A549 (cell line): ENCODE measurements at regions not wholly inside any gene's neighbourhood (a gene's known extent, or its start where the extent isn't known, plus 50 kb on each side); places are given as distances from the start of the nearest gene placed in this dataset.

ENCODE experiments used
- ATAC-seq, 2 experiments: fragments of 200-7000 bp in 1 of 2; fragments of >200 bp in 1 of 2; cut with Nextera tagmentation in 1 of 2; cut with Tn5 transposase in 1 of 2; 3 replicates each; pipeline versions ENCODE4 v1.8.0 to v1.9.1; 2018 to 2020; ENCODE audit warnings: mild to moderate bottlenecking in 1 of 2, moderate library complexity in 1 of 2
- CTCF ChIA-PET: fragments of 300-600 bp; sonication (Branson Sonifier 250); formaldehyde crosslinking; extraction: SDS; loops from one replicate; lab custom pipeline; 2021; ENCODE audit warnings: antibody characterized with exemption, inconsistent platforms; lab: Yijun Ruan, JAX
- POLR2A ChIA-PET: fragments of 350-600 bp; formaldehyde crosslinking; extraction: SDS; loops from one replicate; lab custom pipeline; 2021; ENCODE audit warnings: antibody characterized with exemption, inconsistent platforms; lab: Yijun Ruan, JAX
- DNase-seq, 2 experiments: peaks; one replicate each; pipeline versions ENCODE4 v3.0.0 to v3.0.0-alpha.2; 2011 to 2016; ENCODE audit warnings: low read depth in 1 of 2, low spot score in 1 of 2
- FAIRE-seq: peaks from 2 replicates; lab custom pipeline; 2011; peaks lifted over from hg19 to GRCh38; lab: Jason Lieb, UNC
- H3K27ac ChIP-seq, 2 experiments: fragments of >200 bp; sonication (Bioruptor Twin); formaldehyde crosslinking; 3 replicates each; pipeline ENCODE4 v1.5.1; 2016 to 2017
- H3K4me1 ChIP-seq: fragments of >200 bp; sonication (Bioruptor Twin); formaldehyde crosslinking; 3 replicates; pipeline ENCODE4 v1.6.1; 2016
- H3K4me2 ChIP-seq: fragments of >200 bp; sonication (Bioruptor Twin); formaldehyde crosslinking; 3 replicates; pipeline ENCODE4 v1.6.1; 2016
- H3K4me3 ChIP-seq: fragments of >200 bp; sonication (Bioruptor Twin); formaldehyde crosslinking; 3 replicates; pipeline ENCODE4 v1.5.1; 2016
- H3K9me3 ChIP-seq: fragments of >200 bp; sonication (Bioruptor Twin); formaldehyde crosslinking; 3 replicates; pipeline ENCODE4 v1.6.1; 2016
- CBX2 ChIP-seq: fragments of 200-600 bp; sonication (generic); IDR thresholded peaks from 2 replicates; pipeline ENCODE4 v1.6.1; 2016; ENCODE audit warnings: low read depth, mild to moderate bottlenecking, borderline replicate concordance
- CBX8 ChIP-seq: fragments of 200-600 bp; sonication (generic); IDR thresholded peaks from 2 replicates; pipeline ENCODE4 v1.6.1; 2016
- CEBPB ChIP-seq, 2 experiments: fragments of >200 bp in 1 of 2; sonication (Bioruptor Twin) in 1 of 2; formaldehyde crosslinking in 1 of 2; IDR thresholded peaks; 2 replicates each; pipeline ENCODE4 v1.6.1; 2012 to 2016
- CTCF ChIP-seq: fragments of >200 bp; sonication (Bioruptor Twin); formaldehyde crosslinking; IDR thresholded peaks from 3 replicates; pipeline ENCODE4 v1.5.1; 2016
- EHMT2 ChIP-seq: fragments of 200-600 bp; sonication (generic); IDR thresholded peaks from 2 replicates; pipeline ENCODE4 v1.6.1; 2016; ENCODE audit warnings: antibody characterized with exemption, low read depth, mild to moderate bottlenecking, moderate library complexity
- EP300 ChIP-seq, 2 experiments: fragments of >200 bp; sonication (Bioruptor Twin); formaldehyde crosslinking; IDR thresholded peaks; 2 replicates in 1 of 2; 3 replicates in 1 of 2; pipeline ENCODE4 v1.6.1; 2016 to 2017
- ESRRA ChIP-seq: fragments of 150-350 bp; IDR thresholded peaks from 2 replicates; pipeline ENCODE4 v1.6.1; 2014; ENCODE audit warnings: mild to moderate bottlenecking, low read length, borderline replicate concordance
- FOSB ChIP-seq: fragments of 250-450 bp; sonication (Bioruptor Pico); IDR thresholded peaks from 2 replicates; pipeline ENCODE4 v1.5.0; 2020; ENCODE audit warnings: mild to moderate bottlenecking, moderate library complexity
- FOXS1 ChIP-seq: fragments of 250-450 bp; sonication (Bioruptor Pico); IDR thresholded peaks from 2 replicates; pipeline ENCODE4 v1.5.0; 2020; ENCODE audit warnings: mild to moderate bottlenecking, moderate library complexity
- HES2 ChIP-seq: fragments of >200 bp; sonication (Bioruptor Twin); formaldehyde crosslinking; IDR thresholded peaks from 2 replicates; pipeline ENCODE4 v1.6.1; 2016
- HOXA7 ChIP-seq: fragments of 250-450 bp; sonication (Bioruptor Pico); IDR thresholded peaks from 2 replicates; pipeline ENCODE4 v1.5.0; 2020; ENCODE audit warnings: mild to moderate bottlenecking, moderate library complexity
- JUNB ChIP-seq: fragments of >200 bp; sonication (Bioruptor Twin); formaldehyde crosslinking; IDR thresholded peaks from 2 replicates; pipeline ENCODE4 v1.6.1; 2016
- KDM5A ChIP-seq: fragments of 200-600 bp; sonication (generic); IDR thresholded peaks from 2 replicates; pipeline ENCODE4 v1.6.1; 2016; ENCODE audit warnings: antibody characterized with exemption, mild to moderate bottlenecking
- MAX ChIP-seq: IDR thresholded peaks from 2 replicates; pipeline ENCODE4 v1.6.1; 2012
- MYC ChIP-seq: IDR thresholded peaks from 2 replicates; pipeline ENCODE4 v1.6.1; 2012; ENCODE audit warnings: mild to moderate bottlenecking, inconsistent platforms, low read length, improper control_type of control experiment, borderline replicate concordance
- NFE2L2 ChIP-seq: fragments of 150-350 bp; conservative IDR thresholded peaks from 2 replicates; pipeline ENCODE4 v1.6.1; 2014; ENCODE audit warnings: low read length
- NPAS2 ChIP-seq: fragments of 250-450 bp; sonication (Bioruptor Pico); IDR thresholded peaks from 2 replicates; pipeline ENCODE4 v1.8.0; 2022; ENCODE audit warnings: mild to moderate bottlenecking, moderate library complexity, borderline replicate concordance
- NR3C1 ChIP-seq: fragments of >200 bp; sonication (Bioruptor Twin); formaldehyde crosslinking; IDR thresholded peaks from 3 replicates; pipeline ENCODE4 v1.6.1; 2017
- PBX3 ChIP-seq: IDR thresholded peaks from 2 replicates; pipeline ENCODE4 v1.6.1; 2012
- POLR2A ChIP-seq: IDR thresholded peaks from 2 replicates; pipeline ENCODE4 v1.6.1; 2012; ENCODE audit warnings: mild to moderate bottlenecking, low read length
- RAD21 ChIP-seq, 2 experiments: fragments of >200 bp in 1 of 2; sonication (Bioruptor Twin) in 1 of 2; formaldehyde crosslinking in 1 of 2; IDR thresholded peaks in 1 of 2; conservative IDR thresholded peaks in 1 of 2; 2 replicates in 1 of 2; 3 replicates in 1 of 2; pipeline ENCODE4 v1.6.1; 2012 to 2018; ENCODE audit warnings: inconsistent platforms in 1 of 2
- RNF2 ChIP-seq: fragments of 200-600 bp; sonication (generic); IDR thresholded peaks from 2 replicates; pipeline ENCODE4 v1.6.1; 2016; ENCODE audit warnings: low read depth, mild to moderate bottlenecking, antibody characterized with exemption, moderate library complexity, borderline replicate concordance
- SMC3 ChIP-seq: fragments of >200 bp; sonication (Bioruptor Twin); formaldehyde crosslinking; IDR thresholded peaks from 3 replicates; pipeline ENCODE4 v1.6.1; 2018; ENCODE audit warnings: inconsistent platforms
- SREBF2 ChIP-seq: fragments of 450-650 bp; IDR thresholded peaks from 2 replicates; pipeline ENCODE4 v1.6.1; 2014; ENCODE audit warnings: mild to moderate bottlenecking, moderate library complexity
- TFCP2L1 ChIP-seq: fragments of 250-450 bp; sonication (Bioruptor Pico); IDR thresholded peaks from 2 replicates; pipeline ENCODE4 v1.5.0; 2021; ENCODE audit warnings: mild to moderate bottlenecking
- ZC3H11A ChIP-seq: fragments of 450-650 bp; IDR thresholded peaks from 2 replicates; pipeline ENCODE4 v1.6.1; 2014; ENCODE audit warnings: antibody characterized with exemption, mild to moderate bottlenecking
- ZFP36 ChIP-seq: fragments of 450-650 bp; IDR thresholded peaks from 2 replicates; pipeline ENCODE4 v1.6.1; 2014; ENCODE audit warnings: borderline replicate concordance; ENCODE audit not compliant: partially characterized antibody
- ZSCAN20 ChIP-seq: fragments of 250-450 bp; sonication (Bioruptor Pico); IDR thresholded peaks from 2 replicates; pipeline ENCODE4 v1.8.0; 2022; ENCODE audit warnings: mild to moderate bottlenecking, moderate library complexity
- WGBS: methylation state at CpG from one replicate; pipeline ENCODE4 v1.1.6; 2017; ENCODE audit errors: missing lambda C conversion rate; 5-methylcytosine and 5-hydroxymethylcytosine counted together

- FAIRE-seq (no peak), DNase-seq (no peak), ATAC-seq (no peak)
- Histone ChIP-seq H3K9me3 (no peaks in the 10 kb centered on the region), H3K4me3 (no peak overlapping the region), H3K27ac (no peak overlapping the region), H3K4me1 (no peaks in the 10 kb centered on the region)
- TF ChIP-seq ESRRA (no peak), MAX (no peak), MYC (no peak), POLR2A (no peak), EP300 (IDR thresholded peaks at IDR 0.05) (no peak), FOSB (CRISPR knock-in tag) (no peak), ZSCAN20 (CRISPR knock-in tag) (no peak), ZFP36 (no peak), EHMT2 (no peak), SMC3 (no peak), TFCP2L1 (CRISPR knock-in tag) (no peak), NFE2L2 (no peak), ZC3H11A (no peak), CBX2 (no peak), CTCF (no peak), NR3C1 (no peak), RNF2 (no peak), NPAS2 (CRISPR knock-in tag) (no peak)
- TF ChIP-seq, all 56 proteins: peak for 0
- CTCF ChIA-PET: interaction anchor here (0.7 kb wide), 1 partner anchor 19 kb away, joined by 4 read pairs; no protein-coding TSS in a partner anchor
- no peak overlapping the region for H3K4me2 ChIP-seq
- POLR2A ChIA-PET: no interaction called here
These were observed 149.7 kb downstream of the HAPSTR1 start for GRCh38 chr16:9241177-9241576.

GRCh38 chr16:9248162-9248561, 156.7 kb downstream of the HAPSTR1 start:
- FAIRE-seq: no peak
- ChIA-PET POLR2A (no interaction called here), CTCF (interaction anchor here (1.7 kb wide), 1 partner anchor 10 kb away, joined by 9 read pairs; no protein-coding TSS in a partner anchor)
- no peak for DNase-seq
- ATAC-seq: 0 out of 6 replicates have a peak, but pooled peaks of 1 of the 2 experiments have one; percentile 19
- TF ChIP-seq NR3C1 (no peak), NPAS2 (CRISPR knock-in tag) (no peak), CEBPB (IDR thresholded peaks at IDR 0.05) (no peak), SREBF2 (no peak), JUNB (no peak), CBX8 (no peak), PBX3 (no peak), POLR2A (no peak), KDM5A (no peak)
- 0% methylated on average over 2 of the region's 2 CpGs for WGBS
- no peak overlapping the region for H3K4me3 ChIP-seq
- H3K27ac ChIP-seq: no peak overlapping the region
- H3K4me2 ChIP-seq: no peak overlapping the region
- no peaks in the 10 kb centered on the region for H3K4me1 ChIP-seq
- H3K9me3 ChIP-seq: no peaks in the 10 kb centered on the region

GRCh38 chr16:9249534-9249933, 158.1 kb downstream of the HAPSTR1 start:
- TF ChIP-seq RNF2 (no peak), CTCF (no peak), HES2 (no peak), SREBF2 (no peak), FOXS1 (CRISPR knock-in tag) (no peak), SMC3 (no peak), RAD21 (conservative IDR thresholded peaks at IDR 0.05 in 1 of 2, IDR thresholded peaks at IDR 0.05 in 1 of 2) (no peak), HOXA7 (CRISPR knock-in tag) (no peak)
- ChIA-PET CTCF (interaction anchor here (1.5 to 1.7 kb wide), 2 partner anchors 9 to 11 kb away, joined by 3 to 9 read pairs; no protein-coding TSS in a partner anchor), POLR2A (no interaction called here)
- ATAC-seq (no peak), FAIRE-seq (no peak), DNase-seq (no peak)
- 44% methylated on average over 4 of the region's 4 CpGs for WGBS
- no peak overlapping the region for H3K4me3 ChIP-seq
- no peaks in the 10 kb centered on the region for H3K4me1 ChIP-seq
- H3K4me2 ChIP-seq: no peak overlapping the region
- no peaks in the 10 kb centered on the region for H3K9me3 ChIP-seq
- no peak overlapping the region for H3K27ac ChIP-seq
